K562 (cell line): ENCODE measurements at regions not wholly inside any gene's neighbourhood (a gene's known extent, or its start where the extent isn't known, plus 50 kb on each side); places are given as distances from the start of the nearest gene placed in this dataset.

Experiments
- ADNP ChIP-seq: fragments of 200-800 bp; sonication (Bioruptor generic); IDR thresholded peaks from 2 replicates; pipeline ENCODE4 v1.6.1; 2016; ENCODE audit warnings: missing genetic modification characterization, missing compliant biosample characterization
- CREB3 ChIP-seq: fragments of 450-650 bp; conservative IDR thresholded peaks from 2 replicates; pipeline ENCODE4 v1.6.1; 2016; ENCODE audit warnings: missing genetic modification characterization, low read depth, mild to moderate bottlenecking, missing compliant biosample characterization, moderate library complexity
- E2F6 ChIP-seq, 2 experiments: IDR thresholded peaks; 2 replicates each; pipeline ENCODE4 v1.6.1; 2011; ENCODE audit warnings: borderline replicate concordance in 1 of 2, control low read depth in 1 of 2, low read depth in 1 of 2, low read length in 1 of 2, mild to moderate bottlenecking in 1 of 2, mixed read lengths in 1 of 2, moderate library complexity in 1 of 2; ENCODE audit not compliant: insufficient read depth in 1 of 2, insufficient read length in 1 of 2, poor library complexity in 1 of 2, severe bottlenecking in 1 of 2; ENCODE audit errors: extremely low read depth in 1 of 2
- HMG20B ChIP-seq: fragments of 250-450 bp; sonication (Bioruptor Pico); IDR thresholded peaks from 2 replicates; pipeline ENCODE4 v1.5.0; 2021; ENCODE audit warnings: mild to moderate bottlenecking
- HNRNPLL ChIP-seq: fragments of 200-400 bp; formaldehyde crosslinking; IDR thresholded peaks from 2 replicates; pipeline ENCODE4 v1.6.1; 2017; ENCODE audit warnings: low read length, low read depth, mild to moderate bottlenecking; ENCODE audit not compliant: poor library complexity, severe bottlenecking
- JUNB ChIP-seq: fragments of 450-650 bp; formaldehyde crosslinking; conservative IDR thresholded peaks from 2 replicates; pipeline ENCODE4 v1.4.0; 2020; ENCODE audit warnings: mild to moderate bottlenecking
- PHF20 ChIP-seq: fragments of 450-650 bp; IDR thresholded peaks from 2 replicates; pipeline ENCODE4 v1.6.1; 2018; ENCODE audit not compliant: partially characterized antibody
- PREB ChIP-seq: sonication (generic); formaldehyde crosslinking; IDR thresholded peaks from 2 replicates; pipeline ENCODE4 v1.8.1; 2023; ENCODE audit warnings: mild to moderate bottlenecking, missing genetic modification reagents
- TAF9B ChIP-seq: fragments of 450-650 bp; IDR thresholded peaks from 2 replicates; pipeline ENCODE4 v1.6.1; 2018; ENCODE audit warnings: mild to moderate bottlenecking; ENCODE audit not compliant: partially characterized antibody
- ZBTB1 ChIP-seq: sonication (generic); formaldehyde crosslinking; IDR thresholded peaks from 2 replicates; pipeline ENCODE4 v1.8.1; 2023; ENCODE audit warnings: missing genetic modification reagents, low read depth, mild to moderate bottlenecking, borderline replicate concordance
- ZBTB33 ChIP-seq: sonication (generic); formaldehyde crosslinking; IDR thresholded peaks from 2 replicates; pipeline ENCODE4 v1.8.1; 2023; ENCODE audit warnings: mild to moderate bottlenecking, missing genetic modification reagents
- ZNF143 ChIP-seq: sonication (generic); formaldehyde crosslinking; IDR thresholded peaks from 2 replicates; pipeline ENCODE4 v1.9.0; 2022; ENCODE audit warnings: mild to moderate bottlenecking, missing genetic modification reagents
- ZSCAN32 ChIP-seq: fragments of 450-650 bp; formaldehyde crosslinking; IDR thresholded peaks from 2 replicates; pipeline ENCODE4 v1.4.0; 2020; ENCODE audit warnings: mild to moderate bottlenecking, moderate library complexity

GRCh38 chr12:38258411-38258810, 58.2 kb upstream of the ALG10B start:
- TF ChIP-seq PHF20 (no peak), ADNP (tag) (no peak), ZBTB1 (CRISPR knock-in tag) (no peak), CREB3 (tag) (no peak), ZSCAN32 (CRISPR knock-in tag) (no peak), HNRNPLL (no peak), JUNB (CRISPR knock-in tag) (no peak), TAF9B (no peak), E2F6 (IDR thresholded peaks at IDR 0.05; ENCODE audit: borderline replicate concordance in 1 of 2, extremely low read depth in 1 of 2, insufficient read depth in 1 of 2, insufficient read length in 1 of 2, low read depth in 1 of 2, low read length in 1 of 2, poor library complexity in 1 of 2, severe bottlenecking in 1 of 2) (no peak), ZBTB33 (CRISPR knock-in tag) (no peak), PREB (no peak), ZNF143 (CRISPR knock-in tag) (no peak), HMG20B (CRISPR knock-in tag) (no peak)
